ENCODE measurements at regions not wholly inside any gene's neighbourhood (a gene's known extent, or its start where the extent isn't known, plus 50 kb on each side); places are given as distances from the start of the nearest gene placed in this dataset.
A peak's percentile ranks its signal among the peaks of the same experiment; 100 is the strongest.

DNA sequence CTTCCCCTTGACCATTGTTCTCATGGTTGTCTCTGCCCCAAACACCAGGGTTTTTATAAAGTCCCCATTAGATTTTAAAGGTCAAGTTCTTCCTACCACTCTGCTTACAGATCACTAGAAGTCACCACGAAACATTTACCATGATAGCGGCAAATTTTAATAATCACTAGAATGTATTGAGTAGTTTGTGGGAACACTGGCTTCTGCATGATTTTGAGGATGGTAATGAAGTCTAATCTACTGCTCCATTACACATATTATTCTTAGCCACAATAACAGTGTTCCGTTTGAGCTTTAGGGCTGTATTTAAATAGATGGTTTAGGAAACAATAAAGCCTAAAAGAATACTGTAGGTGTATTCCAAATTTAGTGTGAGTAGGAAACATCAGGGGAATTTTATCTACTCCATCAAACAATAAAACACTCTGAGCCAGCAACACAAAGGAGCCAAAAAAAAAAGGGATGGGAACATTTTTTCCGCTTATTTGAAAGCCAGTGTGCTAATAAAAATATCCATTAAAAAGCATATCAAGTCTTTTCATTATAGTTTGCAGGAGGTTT, 49.7 kb downstream of the KLF12 start:
- Mint-ChIP-seq H3K27me3 (ENCODE audit: low read depth) (no peaks in the 10 kb centered on the region), H3K9me3 (ENCODE audit: low read depth) (no peaks in the 10 kb centered on the region), H3K27ac (ENCODE audit: unreplicated experiment) (no peak overlapping the region), H3K4me3 (ENCODE audit: unreplicated experiment) (no peak overlapping the region), H3K4me1 (ENCODE audit: low read depth) (peaks cover 31% of the 10 kb centered on the region), H3K36me3 (ENCODE audit: low read depth) (no peaks in the 10 kb centered on the region)
- TF ChIP-seq, protein P1, sequence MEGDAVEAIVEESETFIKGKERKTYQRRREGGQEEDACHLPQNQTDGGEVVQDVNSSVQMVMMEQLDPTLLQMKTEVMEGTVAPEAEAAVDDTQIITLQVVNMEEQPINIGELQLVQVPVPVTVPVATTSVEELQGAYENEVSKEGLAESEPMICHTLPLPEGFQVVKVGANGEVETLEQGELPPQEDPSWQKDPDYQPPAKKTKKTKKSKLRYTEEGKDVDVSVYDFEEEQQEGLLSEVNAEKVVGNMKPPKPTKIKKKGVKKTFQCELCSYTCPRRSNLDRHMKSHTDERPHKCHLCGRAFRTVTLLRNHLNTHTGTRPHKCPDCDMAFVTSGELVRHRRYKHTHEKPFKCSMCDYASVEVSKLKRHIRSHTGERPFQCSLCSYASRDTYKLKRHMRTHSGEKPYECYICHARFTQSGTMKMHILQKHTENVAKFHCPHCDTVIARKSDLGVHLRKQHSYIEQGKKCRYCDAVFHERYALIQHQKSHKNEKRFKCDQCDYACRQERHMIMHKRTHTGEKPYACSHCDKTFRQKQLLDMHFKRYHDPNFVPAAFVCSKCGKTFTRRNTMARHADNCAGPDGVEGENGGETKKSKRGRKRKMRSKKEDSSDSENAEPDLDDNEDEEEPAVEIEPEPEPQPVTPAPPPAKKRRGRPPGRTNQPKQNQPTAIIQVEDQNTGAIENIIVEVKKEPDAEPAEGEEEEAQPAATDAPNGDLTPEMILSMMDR (IDR thresholded peaks at IDR 0.05), result no peak
- DNase-seq (ENCODE audit: low spot score), result no peak

DNA sequence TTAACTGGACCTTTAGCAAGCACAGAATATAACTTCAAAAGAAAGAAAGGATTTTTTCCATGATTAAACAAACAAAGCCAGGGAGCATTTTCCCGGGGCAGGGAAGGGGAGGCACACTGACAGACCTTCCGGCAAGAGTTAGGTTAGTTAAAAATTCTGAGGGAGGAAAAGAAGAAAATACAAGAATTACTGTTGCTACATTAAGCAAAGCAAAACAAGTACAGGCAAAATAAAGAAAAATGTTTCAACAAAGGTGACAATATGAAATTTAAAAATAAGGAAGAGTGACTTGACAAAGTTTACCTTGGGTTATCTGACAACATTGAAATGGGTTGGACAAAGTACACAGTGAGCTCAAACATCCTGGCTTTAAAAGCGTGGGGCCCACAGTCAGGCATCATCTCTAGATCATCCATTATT, 51.5 kb downstream of the KLF12 start:
- Mint-ChIP-seq H3K27ac (ENCODE audit: unreplicated experiment) (no peak overlapping the region), H3K4me1 (ENCODE audit: low read depth) (peaks cover 30% of the 10 kb centered on the region), H3K9me3 (ENCODE audit: low read depth) (no peaks in the 10 kb centered on the region), H3K4me3 (ENCODE audit: unreplicated experiment) (no peak overlapping the region), H3K27me3 (ENCODE audit: low read depth) (no peaks in the 10 kb centered on the region), H3K36me3 (ENCODE audit: low read depth) (no peaks in the 10 kb centered on the region)
- DNase-seq (ENCODE audit: low spot score), result no peak
- TF ChIP-seq, protein P1 (IDR thresholded peaks at IDR 0.05), result no peak

DNA sequence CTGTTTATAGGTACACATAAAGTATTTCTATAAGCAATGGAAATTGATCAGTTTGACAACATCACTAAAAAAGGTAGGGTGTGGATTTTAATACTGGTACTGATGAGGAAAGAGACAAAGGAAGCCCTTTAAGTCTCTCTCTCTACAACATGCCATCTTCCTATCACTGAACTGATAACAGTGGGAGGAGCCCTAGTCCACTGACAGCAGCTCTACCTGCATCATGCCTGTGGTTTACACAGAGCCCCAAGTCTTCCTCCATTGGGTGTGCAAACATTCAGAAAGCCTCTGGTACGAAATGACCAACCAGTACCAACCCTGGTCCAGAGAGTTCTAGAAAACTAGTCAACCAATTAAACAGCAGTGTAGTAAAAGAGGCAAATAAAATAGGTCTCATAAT, 53.4 kb downstream of the KLF12 start:
- Mint-ChIP-seq H3K27ac (ENCODE audit: unreplicated experiment) (no peak overlapping the region), H3K4me3 (ENCODE audit: unreplicated experiment) (no peak overlapping the region), H3K27me3 (ENCODE audit: low read depth) (no peaks in the 10 kb centered on the region), H3K9me3 (ENCODE audit: low read depth) (no peaks in the 10 kb centered on the region), H3K36me3 (ENCODE audit: low read depth) (no peaks in the 10 kb centered on the region), H3K4me1 (ENCODE audit: low read depth) (peaks cover 31% of the 10 kb centered on the region)
- no peak for DNase-seq (ENCODE audit: low spot score)
- TF ChIP-seq, protein P1 (IDR thresholded peaks at IDR 0.05), result no peak

DNA sequence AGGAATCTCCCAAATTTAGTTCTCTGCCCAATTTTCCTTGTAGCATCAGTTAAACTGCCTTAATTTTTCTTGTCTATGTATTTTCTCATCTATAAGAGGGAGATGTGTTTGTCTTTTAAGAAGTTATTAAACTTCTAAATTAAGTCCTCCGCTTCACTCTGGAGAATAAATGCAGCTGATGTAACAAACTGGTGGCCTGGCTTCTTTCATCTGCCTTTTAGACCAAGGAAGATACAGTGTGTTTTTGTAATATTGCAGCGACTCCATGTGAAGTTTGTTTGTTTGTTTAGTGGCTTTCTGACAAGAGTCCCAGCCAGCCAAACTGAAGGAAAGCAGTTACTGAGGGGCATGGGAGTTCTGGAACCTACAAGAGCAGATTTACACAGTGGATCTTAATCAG, 56.4 kb downstream of the KLF12 start:
- no peak overlapping the region for H3K4me3 Mint-ChIP-seq (ENCODE audit: unreplicated experiment)
- H3K9me3 Mint-ChIP-seq (ENCODE audit: low read depth), result no peaks in the 10 kb centered on the region
- H3K27me3 Mint-ChIP-seq (ENCODE audit: low read depth), result no peaks in the 10 kb centered on the region
- TF ChIP-seq, protein P1 (IDR thresholded peaks at IDR 0.05), result no peak
- H3K36me3 Mint-ChIP-seq (ENCODE audit: low read depth), result no peaks in the 10 kb centered on the region
- peak overlapping the region; percentile 15 for H3K27ac Mint-ChIP-seq (ENCODE audit: unreplicated experiment)
- peaks cover 51% of the 10 kb centered on the region for H3K4me1 Mint-ChIP-seq (ENCODE audit: low read depth)
- no peak for DNase-seq (ENCODE audit: low spot score)

DNA sequence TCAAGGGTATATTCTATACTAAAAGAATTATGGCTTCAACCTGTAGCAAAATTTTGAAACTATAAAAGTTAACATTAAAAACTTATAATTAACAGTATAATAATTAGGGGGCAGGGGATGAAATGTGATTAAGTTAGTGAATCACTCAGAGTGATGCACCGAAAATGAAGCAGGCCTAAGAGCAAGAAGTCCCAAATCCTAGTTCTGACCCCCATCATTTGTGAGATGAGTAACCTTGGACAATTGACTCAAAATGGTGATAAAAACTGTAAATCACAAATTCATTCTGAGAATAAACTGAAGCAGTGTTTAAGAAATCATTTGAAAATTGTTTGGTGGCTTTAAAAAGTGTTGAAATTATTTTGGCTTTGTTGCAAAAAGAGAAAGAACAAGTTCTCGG, 56.8 kb downstream of the KLF12 start:
- Mint-ChIP-seq H3K9me3 (ENCODE audit: low read depth) (no peaks in the 10 kb centered on the region), H3K27me3 (ENCODE audit: low read depth) (no peaks in the 10 kb centered on the region), H3K36me3 (ENCODE audit: low read depth) (no peaks in the 10 kb centered on the region), H3K4me3 (ENCODE audit: unreplicated experiment) (no peak overlapping the region), H3K27ac (ENCODE audit: unreplicated experiment) (no peak overlapping the region), H3K4me1 (ENCODE audit: low read depth) (peaks cover 46% of the 10 kb centered on the region)
- TF ChIP-seq, protein P1 (IDR thresholded peaks at IDR 0.05), result no peak
- no peak for DNase-seq (ENCODE audit: low spot score)

All from chondrocyte (in vitro differentiated cells).